Cardiac fibroblast (primary cell): ENCODE measurements at regions not wholly inside any gene's neighbourhood (a gene's known extent, or its start where the extent isn't known, plus 50 kb on each side); places are given as distances from the start of the nearest gene placed in this dataset.
A peak's percentile ranks its signal among the peaks of the same experiment; 100 is the strongest.

Experiments used
- DNase-seq, 2 donors: peaks; one replicate each; pipeline versions ENCODE4 v3.0.0 to v3.0.0-alpha.2; 2010; ENCODE audit warnings: low read depth in 2 of 2
- H3K4me3 ChIP-seq, 2 donors: replicated peaks in 1 of 2; 1 replicate in 1 of 2; 2 replicates in 1 of 2; pipeline ENCODE4 v1.5.1; 2011; ENCODE audit warnings: low read depth in 2 of 2, low read length in 2 of 2, mild to moderate bottlenecking in 2 of 2, moderate library complexity in 1 of 2
- TF ChIP-seq, protein P1 (sequence below): IDR thresholded peaks from one replicate; pipeline ENCODE4 v1.5.1; 2011; ENCODE audit warnings: low read depth, mild to moderate bottlenecking, low read length, inconsistent platforms

- no peak overlapping the region for H3K4me3 ChIP-seq
- TF ChIP-seq, protein P1, sequence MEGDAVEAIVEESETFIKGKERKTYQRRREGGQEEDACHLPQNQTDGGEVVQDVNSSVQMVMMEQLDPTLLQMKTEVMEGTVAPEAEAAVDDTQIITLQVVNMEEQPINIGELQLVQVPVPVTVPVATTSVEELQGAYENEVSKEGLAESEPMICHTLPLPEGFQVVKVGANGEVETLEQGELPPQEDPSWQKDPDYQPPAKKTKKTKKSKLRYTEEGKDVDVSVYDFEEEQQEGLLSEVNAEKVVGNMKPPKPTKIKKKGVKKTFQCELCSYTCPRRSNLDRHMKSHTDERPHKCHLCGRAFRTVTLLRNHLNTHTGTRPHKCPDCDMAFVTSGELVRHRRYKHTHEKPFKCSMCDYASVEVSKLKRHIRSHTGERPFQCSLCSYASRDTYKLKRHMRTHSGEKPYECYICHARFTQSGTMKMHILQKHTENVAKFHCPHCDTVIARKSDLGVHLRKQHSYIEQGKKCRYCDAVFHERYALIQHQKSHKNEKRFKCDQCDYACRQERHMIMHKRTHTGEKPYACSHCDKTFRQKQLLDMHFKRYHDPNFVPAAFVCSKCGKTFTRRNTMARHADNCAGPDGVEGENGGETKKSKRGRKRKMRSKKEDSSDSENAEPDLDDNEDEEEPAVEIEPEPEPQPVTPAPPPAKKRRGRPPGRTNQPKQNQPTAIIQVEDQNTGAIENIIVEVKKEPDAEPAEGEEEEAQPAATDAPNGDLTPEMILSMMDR, result no peak
- DNase-seq, result no peak
These were observed 100.0 kb upstream of the TNRC6C start for GRCh38 chr17:77858291-77859034.

DNA sequence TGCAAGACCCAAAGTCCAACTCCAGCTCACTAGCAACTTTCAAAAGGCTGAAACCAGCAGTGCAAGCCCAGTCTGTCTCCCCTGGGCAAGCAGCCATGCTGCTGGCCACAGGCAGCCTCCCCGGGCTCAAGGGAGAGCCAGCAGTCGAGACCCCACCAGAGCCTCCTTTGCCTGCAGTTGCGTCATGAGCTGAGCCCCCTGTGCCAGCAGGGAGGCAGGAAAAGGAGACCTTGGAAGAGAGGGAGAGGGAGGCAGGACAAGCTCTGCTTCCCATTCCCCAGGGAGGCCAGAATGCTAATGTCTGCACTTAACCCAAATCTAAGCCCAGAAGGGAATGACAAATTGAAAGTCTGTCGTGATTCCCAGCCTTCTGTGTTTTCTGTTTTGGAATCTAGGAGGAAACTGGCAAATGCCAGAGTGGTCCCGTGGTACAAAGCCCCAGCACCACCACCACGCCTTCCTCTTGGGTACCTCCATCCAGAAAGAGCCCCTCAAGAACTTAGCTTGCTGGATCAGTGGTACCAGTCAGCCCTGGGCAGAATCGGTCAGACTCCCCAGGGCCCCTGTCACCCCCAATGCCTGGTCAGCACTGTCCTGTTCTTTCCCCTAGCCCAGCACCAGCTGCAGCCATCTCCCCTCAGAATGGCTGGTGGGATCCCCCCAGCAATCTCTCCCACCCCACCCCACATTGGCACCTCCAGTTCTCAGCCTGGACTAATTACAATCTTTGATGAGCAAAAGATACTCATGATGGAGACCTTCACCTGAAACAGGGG lies 99.3 kb upstream of the TNRC6C start:
- H3K4me3 ChIP-seq, result no peak overlapping the region
- no peak for DNase-seq
- TF ChIP-seq, protein P1, result no peak

DNA sequence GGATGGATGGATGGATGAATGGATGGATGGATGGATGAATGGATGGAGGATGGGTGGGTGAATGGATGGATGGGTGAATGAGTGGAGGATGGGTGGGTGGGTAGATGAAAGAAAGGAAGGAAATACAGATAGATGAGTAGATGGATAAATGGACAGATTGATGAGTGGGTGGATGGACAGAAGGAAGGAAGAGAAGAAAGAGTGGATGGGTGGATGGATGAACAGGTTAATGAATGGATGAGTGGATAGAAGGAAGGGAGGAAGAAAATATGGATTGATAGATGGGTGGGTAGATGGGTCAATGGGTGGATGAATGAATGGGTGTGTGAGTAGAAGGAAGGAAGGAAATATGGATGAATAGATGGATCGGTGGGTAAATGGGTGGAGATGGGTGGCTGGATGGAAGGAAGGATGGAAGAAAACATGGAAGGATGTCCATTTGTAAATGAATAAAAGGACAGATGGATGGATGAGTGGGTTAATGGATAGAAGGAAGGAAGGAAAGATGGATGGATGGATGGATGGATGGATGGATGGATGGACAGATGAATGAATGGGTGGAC lies 97.3 kb upstream of the TNRC6C start:
- H3K4me3 ChIP-seq, result no peak overlapping the region
- DNase-seq, result no peak
- TF ChIP-seq, protein P1, result no peak

DNA sequence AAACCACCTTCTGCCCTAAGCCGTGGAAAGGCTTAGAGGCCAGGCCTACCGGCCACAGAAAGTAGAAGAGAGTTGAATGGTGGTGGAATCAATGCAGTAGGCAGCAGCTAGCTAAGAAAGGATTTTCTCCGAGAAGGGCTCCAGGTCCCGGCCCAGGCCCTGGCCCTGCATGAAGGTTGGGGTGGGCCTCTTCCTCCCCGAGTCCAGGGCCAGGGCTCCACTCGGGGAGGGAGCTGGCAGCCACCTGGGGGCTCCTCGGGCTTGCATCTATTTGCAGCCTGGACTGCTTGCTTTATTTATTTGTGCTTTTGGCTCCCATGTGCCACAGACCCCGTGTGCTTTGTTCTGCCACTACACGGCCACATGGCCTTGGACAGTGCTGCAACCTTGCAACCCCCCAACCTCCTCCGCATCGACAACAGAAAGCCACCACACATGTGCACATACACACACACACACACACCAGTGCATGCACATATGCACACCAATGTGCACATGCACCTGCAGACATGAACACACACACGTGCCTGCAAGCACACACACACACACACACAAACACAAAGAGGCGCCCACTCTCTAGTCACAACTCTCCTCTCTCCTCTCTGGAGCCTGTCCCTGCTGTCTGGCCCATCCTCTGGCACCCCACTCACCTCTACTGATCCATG lies 96.4 kb upstream of the TNRC6C start:
- no peak overlapping the region for H3K4me3 ChIP-seq
- no peak for DNase-seq
- TF ChIP-seq, protein P1, result no peak

DNA sequence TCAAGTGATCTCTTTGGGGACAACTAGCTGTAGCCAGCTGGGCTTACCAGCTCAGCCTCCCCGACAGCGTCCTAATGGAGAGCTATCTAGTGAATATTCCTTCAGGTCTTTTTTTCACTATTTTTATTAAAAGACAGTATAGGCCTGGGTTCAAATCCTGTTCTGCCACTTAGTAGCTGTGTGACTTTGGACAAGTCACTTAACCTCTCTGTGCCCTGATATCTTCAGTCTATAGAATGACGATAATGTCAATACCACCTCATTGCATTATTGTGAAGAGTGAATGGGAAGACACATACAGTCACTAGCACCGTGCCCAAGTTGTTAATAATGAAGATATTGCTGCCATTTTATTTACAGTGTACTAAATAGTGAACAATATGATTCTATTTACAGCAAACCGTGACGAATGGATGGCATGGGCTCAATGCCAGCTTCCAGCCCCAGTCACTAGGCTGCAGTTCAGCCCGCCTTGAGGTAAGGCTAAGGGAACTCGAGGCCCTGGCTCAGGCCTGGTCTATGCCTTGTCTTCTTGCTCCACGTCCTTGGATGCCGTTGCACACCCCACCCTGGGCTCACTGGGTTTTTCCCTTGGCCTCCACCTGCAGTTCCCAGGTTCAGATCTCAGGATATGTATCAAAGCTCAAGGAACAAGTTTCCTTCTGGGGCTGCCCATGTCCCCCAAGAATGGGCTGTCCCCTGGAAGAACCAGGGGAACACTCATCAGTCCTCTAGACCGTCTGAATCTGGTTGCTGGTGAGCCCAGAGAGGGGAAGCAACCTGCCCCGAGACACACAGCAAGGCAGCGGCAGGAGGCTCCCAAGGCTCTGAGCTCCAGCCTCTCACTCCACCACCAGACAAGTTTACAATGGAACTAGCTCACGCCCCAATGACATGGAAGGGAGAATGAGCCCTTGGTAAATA lies 95.4 kb upstream of the TNRC6C start:
- no peak overlapping the region for H3K4me3 ChIP-seq
- no peak for DNase-seq
- TF ChIP-seq, protein P1, result no peak

- no peak overlapping the region for H3K4me3 ChIP-seq
These were observed 94.7 kb upstream of the TNRC6C start for GRCh38 chr17:77863814-77864161.

More at GRCh38 chr17:77863814-77864161, 94.7 kb upstream of the TNRC6C start:
- DNase-seq, result peak in 1 of 2 donors; percentile 37
- TF ChIP-seq, protein P1, result no peak
